NB4 (cell line): ENCODE measurements at regions not wholly inside any gene's neighbourhood (a gene's known extent, or its start where the extent isn't known, plus 50 kb on each side); places are given as distances from the start of the nearest gene placed in this dataset.
A peak's percentile ranks its signal among the peaks of the same experiment; 100 is the strongest.

Source experiments
- DNase-seq: peaks from one replicate; pipeline ENCODE4 v3.0.0; 2010; ENCODE audit warnings: low read depth
- H3K4me3 ChIP-seq: one replicate; pipeline ENCODE4 v1.5.1; 2011; ENCODE audit warnings: mild to moderate bottlenecking, low read depth, low read length, moderate library complexity
- CTCF ChIP-seq: IDR thresholded peaks from one replicate; pipeline ENCODE4 v1.5.1; 2012; ENCODE audit warnings: low read depth, low read length
- MAX ChIP-seq: IDR thresholded peaks from 2 replicates; pipeline ENCODE4 v1.6.1; 2011; ENCODE audit warnings: low read depth, low read length
- MYC ChIP-seq: IDR thresholded peaks from 2 replicates; pipeline ENCODE4 v1.6.1; 2011; ENCODE audit warnings: low read depth, low read length
- POLR2A ChIP-seq: IDR thresholded peaks from 2 replicates; pipeline ENCODE4 v1.6.1; 2011; ENCODE audit warnings: mild to moderate bottlenecking; ENCODE audit not compliant: insufficient read length; ENCODE audit errors: extremely low read depth

GRCh38 chr21:23876925-23877558, 1730.2 kb downstream of the MRPL39 start:
- no peak overlapping the region for H3K4me3 ChIP-seq
- no peak for DNase-seq
- no peak for TF ChIP-seq POLR2A
- TF ChIP-seq MAX, result no peak
- no peak for TF ChIP-seq CTCF
- TF ChIP-seq MYC, result no peak

GRCh38 chr21:23874271-23874670, 1733.0 kb downstream of the MRPL39 start:
- H3K4me3 ChIP-seq, result no peak overlapping the region
- TF ChIP-seq MYC (no peak), CTCF (no peak), POLR2A (no peak), MAX (no peak)
- DNase-seq, result no peak

GRCh38 chr21:23861911-23862504, 1745.3 kb downstream of the MRPL39 start:
- no peak overlapping the region for H3K4me3 ChIP-seq
- TF ChIP-seq CTCF (no peak), MAX (no peak), MYC (no peak), POLR2A (no peak)
- no peak for DNase-seq

- no peak for TF ChIP-seq MYC
- no peak for DNase-seq
- no peak overlapping the region for H3K4me3 ChIP-seq
These were observed 1748.4 kb downstream of the MRPL39 start for GRCh38 chr21:23858878-23859277.

- DNase-seq, result peak; percentile 50
- TF ChIP-seq MYC (no peak), CTCF (peak; percentile 37)
- no peak overlapping the region for H3K4me3 ChIP-seq
These were observed 1753.4 kb downstream of the MRPL39 start for GRCh38 chr21:23853796-23854379.

DNA sequence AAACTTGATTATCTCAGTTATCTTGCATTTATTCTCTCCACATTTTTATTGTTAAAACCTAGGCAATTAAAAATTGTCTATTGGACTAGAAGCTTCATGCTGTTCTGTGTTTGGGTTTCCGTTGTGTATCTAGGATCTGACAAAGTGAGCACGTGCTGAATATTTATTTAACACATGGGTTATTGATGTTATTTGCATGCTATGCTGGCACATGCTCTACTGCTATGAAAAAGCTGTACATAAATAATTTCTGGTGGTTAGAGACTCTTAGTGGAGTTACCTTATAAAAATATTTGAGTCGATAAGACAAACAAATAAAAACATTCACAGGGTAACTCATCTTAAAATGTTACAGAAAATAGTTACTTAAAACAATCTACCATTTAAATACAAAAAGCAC, 1769.7 kb downstream of the MRPL39 start:
- H3K4me3 ChIP-seq, result no peak overlapping the region
- no peak for DNase-seq
- TF ChIP-seq POLR2A, result no peak
- no peak for TF ChIP-seq MYC
- TF ChIP-seq MAX, result no peak
- TF ChIP-seq CTCF, result no peak
